ENCODE measurements at regions not wholly inside any gene's neighbourhood (a gene's known extent, or its start where the extent isn't known, plus 50 kb on each side); places are given as distances from the start of the nearest gene placed in this dataset.

DNA sequence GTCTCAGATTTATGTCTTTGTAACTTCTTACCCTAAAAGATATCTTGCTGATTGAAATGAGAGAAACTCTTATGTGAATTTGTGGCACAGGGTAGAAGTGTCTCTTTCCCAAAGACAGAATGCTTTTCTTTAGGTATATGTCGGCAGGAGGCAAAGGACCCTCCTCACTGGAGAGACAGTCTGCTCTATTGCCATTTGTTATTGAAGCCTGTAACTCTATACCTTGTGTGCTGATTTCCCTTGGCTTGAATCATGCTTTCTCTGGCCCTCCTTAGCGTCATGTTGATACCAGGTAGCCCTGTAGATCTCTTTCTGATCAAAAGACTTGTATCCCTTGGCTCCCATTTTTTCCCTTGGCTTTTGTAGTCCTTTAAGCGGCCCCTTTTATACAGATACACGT, 284.3 kb downstream of the CXXC4 start:
- H4K20me1 ChIP-seq (ENCODE audit: low read depth) = no peaks in the 10 kb centered on the region
- H3K27ac ChIP-seq = no peak overlapping the region
- Mint-ChIP-seq H3K4me3 (no peak overlapping the region), H3K4me1 (no peaks in the 10 kb centered on the region), H3K27ac (no peak overlapping the region), H3K9me3 (no peaks in the 10 kb centered on the region), H3K36me3 (no peaks in the 10 kb centered on the region), H3K27me3 (ENCODE audit: insufficient read depth, low read depth) (no peaks in the 10 kb centered on the region)
- DNase-seq (ENCODE audit: low spot score) = no peak
- no peaks in the 10 kb centered on the region for H3K79me2 ChIP-seq (ENCODE audit: low read depth)
- H3K27me3 ChIP-seq = no peaks in the 10 kb centered on the region
- H3K36me3 ChIP-seq = no peaks in the 10 kb centered on the region
- H3K4me2 ChIP-seq = no peak overlapping the region
- peak overlapping the region; percentile 89 for H2AFZ ChIP-seq (replicated peaks)
- H3F3A ChIP-seq (ENCODE audit: low read depth) = no peaks in the 10 kb centered on the region
- TF ChIP-seq EZH2 (IDR thresholded peaks at IDR 0.05) (no peak), EZH2phosphoT487 (IDR thresholded peaks at IDR 0.05) (no peak)
- TF ChIP-seq, protein P1, sequence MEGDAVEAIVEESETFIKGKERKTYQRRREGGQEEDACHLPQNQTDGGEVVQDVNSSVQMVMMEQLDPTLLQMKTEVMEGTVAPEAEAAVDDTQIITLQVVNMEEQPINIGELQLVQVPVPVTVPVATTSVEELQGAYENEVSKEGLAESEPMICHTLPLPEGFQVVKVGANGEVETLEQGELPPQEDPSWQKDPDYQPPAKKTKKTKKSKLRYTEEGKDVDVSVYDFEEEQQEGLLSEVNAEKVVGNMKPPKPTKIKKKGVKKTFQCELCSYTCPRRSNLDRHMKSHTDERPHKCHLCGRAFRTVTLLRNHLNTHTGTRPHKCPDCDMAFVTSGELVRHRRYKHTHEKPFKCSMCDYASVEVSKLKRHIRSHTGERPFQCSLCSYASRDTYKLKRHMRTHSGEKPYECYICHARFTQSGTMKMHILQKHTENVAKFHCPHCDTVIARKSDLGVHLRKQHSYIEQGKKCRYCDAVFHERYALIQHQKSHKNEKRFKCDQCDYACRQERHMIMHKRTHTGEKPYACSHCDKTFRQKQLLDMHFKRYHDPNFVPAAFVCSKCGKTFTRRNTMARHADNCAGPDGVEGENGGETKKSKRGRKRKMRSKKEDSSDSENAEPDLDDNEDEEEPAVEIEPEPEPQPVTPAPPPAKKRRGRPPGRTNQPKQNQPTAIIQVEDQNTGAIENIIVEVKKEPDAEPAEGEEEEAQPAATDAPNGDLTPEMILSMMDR (IDR thresholded peaks at IDR 0.05) = no peak
- no peaks in the 10 kb centered on the region for H3K4me1 ChIP-seq
- H3K9ac ChIP-seq = no peak overlapping the region
- H3K4me3 ChIP-seq = no peak overlapping the region
- H3K9me3 ChIP-seq (ENCODE audit: low read depth) = no peaks in the 10 kb centered on the region

DNA sequence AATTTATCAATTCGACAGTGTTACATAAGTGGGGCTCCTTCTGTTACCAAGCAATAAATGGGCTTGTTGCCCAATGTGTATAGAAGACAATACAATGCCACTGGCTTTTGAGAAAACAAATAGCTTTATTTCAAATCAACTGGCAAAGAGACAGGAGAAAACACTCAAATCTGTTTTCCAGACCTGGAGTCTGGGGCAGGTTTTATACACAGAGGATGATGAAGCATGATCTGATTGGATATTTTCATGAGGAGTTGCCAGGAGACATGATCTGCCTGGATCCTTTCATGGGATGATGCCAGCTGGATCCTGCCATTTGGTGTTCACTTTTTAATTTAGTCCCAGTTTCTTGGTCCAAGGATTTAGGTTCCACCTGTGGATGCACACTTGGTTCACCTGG, 287.9 kb downstream of the CXXC4 start:
- Histone ChIP-seq H3K9ac (no peak overlapping the region), H2AFZ (replicated peaks) (no peak overlapping the region), H3K27ac (no peak overlapping the region), H3F3A (ENCODE audit: low read depth) (no peaks in the 10 kb centered on the region), H3K9me3 (ENCODE audit: low read depth) (no peaks in the 10 kb centered on the region), H4K20me1 (ENCODE audit: low read depth) (no peaks in the 10 kb centered on the region), H3K27me3 (no peaks in the 10 kb centered on the region), H3K79me2 (ENCODE audit: low read depth) (no peaks in the 10 kb centered on the region), H3K36me3 (no peaks in the 10 kb centered on the region), H3K4me3 (no peak overlapping the region), H3K4me2 (no peak overlapping the region), H3K4me1 (no peaks in the 10 kb centered on the region)
- Mint-ChIP-seq H3K27ac (no peak overlapping the region), H3K4me1 (no peaks in the 10 kb centered on the region), H3K36me3 (no peaks in the 10 kb centered on the region), H3K4me3 (no peak overlapping the region), H3K9me3 (peaks cover 2% of the 10 kb centered on the region), H3K27me3 (ENCODE audit: insufficient read depth, low read depth) (no peaks in the 10 kb centered on the region)
- TF ChIP-seq, protein P1 (IDR thresholded peaks at IDR 0.05) = no peak
- TF ChIP-seq EZH2 (IDR thresholded peaks at IDR 0.05) (no peak), EZH2phosphoT487 (IDR thresholded peaks at IDR 0.05) (no peak)
- no peak for DNase-seq (ENCODE audit: low spot score)

DNA sequence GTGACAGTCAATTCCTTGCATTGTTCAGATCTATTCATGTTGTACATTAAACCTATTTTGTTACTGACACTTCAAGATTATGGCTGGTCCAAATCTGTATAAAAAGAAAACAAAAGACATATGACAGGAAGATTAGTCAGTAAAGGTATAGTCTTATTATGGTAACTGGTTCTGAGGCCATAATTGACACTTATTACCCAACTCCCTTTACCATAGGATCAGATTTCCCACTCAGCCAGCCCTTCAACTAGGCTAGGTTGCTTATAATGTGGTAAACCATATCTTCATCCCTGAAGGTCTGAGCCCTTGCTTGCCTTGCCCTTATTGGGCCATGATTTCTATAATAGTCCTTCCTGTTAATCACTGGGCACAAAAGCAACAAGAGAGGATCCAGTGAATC, 289.6 kb downstream of the CXXC4 start:
- Histone ChIP-seq H3K27ac (no peak overlapping the region), H3K4me2 (no peak overlapping the region), H2AFZ (replicated peaks) (no peak overlapping the region), H3F3A (ENCODE audit: low read depth) (no peaks in the 10 kb centered on the region), H3K27me3 (no peaks in the 10 kb centered on the region), H3K4me3 (no peak overlapping the region), H4K20me1 (ENCODE audit: low read depth) (no peaks in the 10 kb centered on the region), H3K4me1 (no peaks in the 10 kb centered on the region), H3K36me3 (no peaks in the 10 kb centered on the region), H3K79me2 (ENCODE audit: low read depth) (no peaks in the 10 kb centered on the region), H3K9me3 (ENCODE audit: low read depth) (no peaks in the 10 kb centered on the region), H3K9ac (no peak overlapping the region)
- H3K9me3 Mint-ChIP-seq = peaks cover 2% of the 10 kb centered on the region
- DNase-seq (ENCODE audit: low spot score) = no peak
- H3K4me3 Mint-ChIP-seq = no peak overlapping the region
- no peaks in the 10 kb centered on the region for H3K36me3 Mint-ChIP-seq
- no peak overlapping the region for H3K27ac Mint-ChIP-seq
- TF ChIP-seq EZH2 (IDR thresholded peaks at IDR 0.05) = no peak
- TF ChIP-seq, protein P1 (IDR thresholded peaks at IDR 0.05) = no peak
- TF ChIP-seq EZH2phosphoT487 (IDR thresholded peaks at IDR 0.05) = no peak
- no peaks in the 10 kb centered on the region for H3K27me3 Mint-ChIP-seq (ENCODE audit: insufficient read depth, low read depth)
- no peaks in the 10 kb centered on the region for H3K4me1 Mint-ChIP-seq

DNA sequence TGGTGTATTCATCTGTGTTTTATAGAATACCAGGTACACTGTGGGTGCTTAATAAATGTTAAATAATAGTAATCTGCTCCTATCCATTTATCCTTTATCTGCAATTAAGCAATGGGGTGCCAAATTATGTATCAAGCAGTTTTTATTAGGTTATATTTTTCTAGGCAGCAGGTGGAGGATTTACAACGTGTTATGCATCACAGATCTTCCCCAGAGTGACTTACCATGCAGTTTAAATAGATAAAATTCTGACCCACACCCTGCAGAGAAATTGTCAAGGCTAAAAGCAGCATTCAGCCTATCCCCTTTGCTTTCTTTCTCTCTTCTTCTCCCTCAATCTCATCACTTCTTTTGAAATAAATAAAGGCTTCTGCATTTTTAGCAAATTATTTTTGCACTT, 306.4 kb downstream of the CXXC4 start:
- no peaks in the 10 kb centered on the region for H3K27me3 Mint-ChIP-seq (ENCODE audit: insufficient read depth, low read depth)
- Histone ChIP-seq H3K4me3 (no peak overlapping the region), H3K79me2 (ENCODE audit: low read depth) (no peaks in the 10 kb centered on the region), H3K27ac (no peak overlapping the region), H4K20me1 (ENCODE audit: low read depth) (no peaks in the 10 kb centered on the region), H3K27me3 (no peaks in the 10 kb centered on the region), H3K4me1 (no peaks in the 10 kb centered on the region), H2AFZ (replicated peaks) (no peak overlapping the region), H3K9ac (no peak overlapping the region), H3K36me3 (no peaks in the 10 kb centered on the region), H3K9me3 (ENCODE audit: low read depth) (no peaks in the 10 kb centered on the region), H3F3A (ENCODE audit: low read depth) (no peaks in the 10 kb centered on the region), H3K4me2 (no peak overlapping the region)
- no peaks in the 10 kb centered on the region for H3K36me3 Mint-ChIP-seq
- no peaks in the 10 kb centered on the region for H3K9me3 Mint-ChIP-seq
- no peak overlapping the region for H3K4me3 Mint-ChIP-seq
- H3K27ac Mint-ChIP-seq = no peak overlapping the region
- TF ChIP-seq EZH2 (IDR thresholded peaks at IDR 0.05) (no peak), EZH2phosphoT487 (IDR thresholded peaks at IDR 0.05) (no peak)
- TF ChIP-seq, protein P1 (IDR thresholded peaks at IDR 0.05) = no peak
- peaks cover 4% of the 10 kb centered on the region for H3K4me1 Mint-ChIP-seq
- no peak for DNase-seq (ENCODE audit: low spot score)

All from neural progenitor cell (in vitro differentiated cells).